ENCODE measurements at regions not wholly inside any gene's neighbourhood (a gene's known extent, or its start where the extent isn't known, plus 50 kb on each side); places are given as distances from the start of the nearest gene placed in this dataset.

- TF ChIP-seq ATF2 (IDR thresholded peaks at IDR 0.05; ENCODE audit: low read length) (no peak), MAX (IDR thresholded peaks at IDR 0.05) (no peak), CBX8 (IDR thresholded peaks at IDR 0.05; ENCODE audit: borderline replicate concordance, low read depth, low read length) (no peak), RFX5 (IDR thresholded peaks at IDR 0.05; ENCODE audit: borderline replicate concordance, low read depth, low read length) (no peak), RXRA (IDR thresholded peaks at IDR 0.05; ENCODE audit: insufficient read depth, low read depth, low read length) (no peak)
These were observed 114.6 kb upstream of the DUSP10 start (continued) for GRCh38 chr1:221856228-221857093.

All from H1 (cell line).